Stimulated activated effector memory CD8-positive, alpha-beta T cell treated with anti-CD3 and anti-CD28 coated beads, Interleukin-12 subunit alpha, Interleukin-12 subunit beta, amount 100 ng/mL, for 72 hours (primary cell): ENCODE measurements at regions not wholly inside any gene's neighbourhood (a gene's known extent, or its start where the extent isn't known, plus 50 kb on each side); places are given as distances from the start of the nearest gene placed in this dataset.
A peak's percentile ranks its signal among the peaks of the same experiment; 100 is the strongest.

Experiments
- ATAC-seq: fragments of 150-1000 bp; cut with Tn5 transposase; 2 replicates; pipeline ENCODE4 v1.10.0; 2021
- DNase-seq, 2 donors: peaks; one replicate each; pipeline ENCODE4 v3.0.0; 2021 to 2022; ENCODE audit warnings: low spot score in 2 of 2
- H3K27ac Mint-ChIP-seq: one replicate; pipeline ENCODE4 v1.8.0; 2022; ENCODE audit warnings: mild to moderate bottlenecking, mixed read lengths
- H3K36me3 Mint-ChIP-seq: one replicate; pipeline ENCODE4 v1.8.0; 2022; ENCODE audit warnings: mild to moderate bottlenecking, mixed read lengths
- H3K4me1 Mint-ChIP-seq: one replicate; pipeline ENCODE4 v1.8.0; 2022; ENCODE audit warnings: mixed read lengths
- H3K4me3 Mint-ChIP-seq: one replicate; pipeline ENCODE4 v1.8.0; 2022; ENCODE audit warnings: mild to moderate bottlenecking, mixed read lengths
- H3K9me3 Mint-ChIP-seq: one replicate; pipeline ENCODE4 v1.8.0; 2022; ENCODE audit warnings: mixed read lengths

GRCh38 chr5:133709209-133709725 lies 96.9 kb upstream of the FSTL4 start:
- no peak for ATAC-seq
- Mint-ChIP-seq H3K9me3 (no peaks in the 10 kb centered on the region), H3K36me3 (no peaks in the 10 kb centered on the region), H3K27ac (no peak overlapping the region), H3K4me1 (no peaks in the 10 kb centered on the region), H3K4me3 (no peak overlapping the region)
- DNase-seq: no peak

DNA sequence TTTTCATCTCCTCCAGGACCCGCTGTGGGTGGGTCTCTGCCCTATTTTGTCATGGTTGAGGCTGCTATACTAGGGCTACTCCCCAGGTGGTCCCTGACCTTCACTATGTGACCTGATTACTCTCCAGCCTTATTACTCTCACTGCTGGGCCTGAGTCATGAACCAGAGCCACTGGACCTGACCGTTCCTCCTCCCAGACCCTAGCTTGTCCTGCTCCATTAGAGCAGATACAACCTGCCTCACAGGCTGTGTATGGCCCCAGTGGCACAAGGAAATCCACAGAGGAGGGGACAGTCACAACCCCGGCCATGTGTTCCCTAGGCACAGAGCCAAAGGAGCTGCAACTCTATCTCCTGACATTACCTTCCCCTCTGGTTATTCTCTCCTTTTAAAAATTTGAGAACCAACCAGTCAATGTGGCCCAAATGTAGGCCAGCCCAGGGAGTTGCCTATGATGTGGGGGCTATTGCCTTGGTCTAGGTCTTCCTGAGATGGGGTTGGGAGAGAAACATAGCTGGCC lies 96.0 kb upstream of the FSTL4 start:
- DNase-seq (no peak), ATAC-seq (no peak)
- Mint-ChIP-seq H3K27ac (no peak overlapping the region), H3K4me1 (no peaks in the 10 kb centered on the region), H3K4me3 (no peak overlapping the region), H3K36me3 (no peaks in the 10 kb centered on the region), H3K9me3 (no peaks in the 10 kb centered on the region)

DNA sequence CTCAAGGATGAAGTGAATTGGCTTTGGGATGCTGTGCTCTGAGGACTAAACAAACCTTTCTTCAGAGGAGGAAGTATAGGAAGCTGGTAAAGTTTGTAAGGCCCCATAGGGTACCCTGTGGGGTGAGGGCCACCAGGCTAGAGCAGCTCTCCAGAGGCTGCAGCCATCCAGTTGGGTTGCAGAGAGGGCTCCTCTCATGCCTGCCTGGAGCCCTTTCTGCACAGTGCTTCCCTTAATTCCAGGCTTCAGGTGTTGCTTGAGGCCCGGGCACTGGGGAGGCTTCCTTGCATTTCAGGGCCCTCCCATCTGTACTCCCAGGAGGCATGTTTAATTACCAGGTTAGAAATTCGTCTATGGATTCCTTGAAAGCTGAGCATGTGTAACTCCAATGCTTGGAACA lies 95.3 kb upstream of the FSTL4 start:
- no peaks in the 10 kb centered on the region for H3K9me3 Mint-ChIP-seq
- no peaks in the 10 kb centered on the region for H3K36me3 Mint-ChIP-seq
- no peak overlapping the region for H3K27ac Mint-ChIP-seq
- ATAC-seq: no peak
- H3K4me3 Mint-ChIP-seq: no peak overlapping the region
- H3K4me1 Mint-ChIP-seq: no peaks in the 10 kb centered on the region
- DNase-seq: no peak

DNA sequence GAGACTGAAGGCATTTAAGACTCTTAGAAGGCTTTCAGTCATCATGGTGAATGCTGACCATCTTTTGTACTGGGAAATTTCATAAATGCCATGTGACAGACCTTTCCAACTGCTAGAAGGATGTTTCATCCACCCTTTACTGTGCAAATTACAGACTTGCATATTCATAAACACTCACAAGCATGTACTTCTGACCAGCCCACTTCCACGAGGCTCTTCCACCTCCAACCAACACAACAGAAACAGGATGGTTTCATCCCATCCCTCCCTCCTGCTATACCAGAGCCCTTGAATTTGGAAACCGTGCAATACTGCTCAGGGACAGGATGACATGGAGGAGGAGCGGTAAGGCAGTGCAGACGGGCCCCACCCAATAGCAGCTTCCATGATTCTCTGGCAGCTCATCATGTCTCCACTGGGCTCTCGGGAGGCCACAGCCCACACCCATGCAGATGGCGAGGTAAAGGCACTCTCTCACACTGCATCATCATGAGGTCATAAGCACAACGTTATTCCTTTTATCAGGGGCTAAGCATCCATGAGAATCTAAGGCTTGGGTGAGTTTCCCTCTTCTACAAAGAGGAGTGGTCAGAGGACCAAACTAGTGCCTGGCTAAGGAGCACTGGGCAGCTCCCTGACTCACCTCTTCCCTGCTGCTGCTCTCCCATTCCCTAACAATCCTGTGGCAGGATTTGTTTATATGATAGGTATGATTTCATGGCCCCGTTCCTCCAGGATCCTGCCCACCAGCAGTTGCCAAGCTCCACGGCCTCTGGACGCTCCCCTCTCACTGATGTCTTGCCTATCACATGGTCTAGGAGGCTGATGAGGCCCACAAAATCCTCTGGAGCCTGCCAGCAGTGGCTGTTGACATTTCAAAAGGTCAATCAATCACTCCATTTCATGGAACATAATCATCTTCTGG lies 94.4 kb upstream of the FSTL4 start:
- no peak for DNase-seq
- no peak for ATAC-seq
- H3K27ac Mint-ChIP-seq: no peak overlapping the region
- no peaks in the 10 kb centered on the region for H3K9me3 Mint-ChIP-seq
- H3K4me1 Mint-ChIP-seq: no peaks in the 10 kb centered on the region
- H3K36me3 Mint-ChIP-seq: no peaks in the 10 kb centered on the region
- no peak overlapping the region for H3K4me3 Mint-ChIP-seq

GRCh38 chr5:133705331-133705730 lies 93.0 kb upstream of the FSTL4 start:
- no peaks in the 10 kb centered on the region for H3K9me3 Mint-ChIP-seq
- no peak for DNase-seq
- H3K27ac Mint-ChIP-seq: no peak overlapping the region
- H3K4me1 Mint-ChIP-seq: peaks cover 2% of the 10 kb centered on the region
- ATAC-seq: no peak
- H3K4me3 Mint-ChIP-seq: no peak overlapping the region
- no peaks in the 10 kb centered on the region for H3K36me3 Mint-ChIP-seq

DNA sequence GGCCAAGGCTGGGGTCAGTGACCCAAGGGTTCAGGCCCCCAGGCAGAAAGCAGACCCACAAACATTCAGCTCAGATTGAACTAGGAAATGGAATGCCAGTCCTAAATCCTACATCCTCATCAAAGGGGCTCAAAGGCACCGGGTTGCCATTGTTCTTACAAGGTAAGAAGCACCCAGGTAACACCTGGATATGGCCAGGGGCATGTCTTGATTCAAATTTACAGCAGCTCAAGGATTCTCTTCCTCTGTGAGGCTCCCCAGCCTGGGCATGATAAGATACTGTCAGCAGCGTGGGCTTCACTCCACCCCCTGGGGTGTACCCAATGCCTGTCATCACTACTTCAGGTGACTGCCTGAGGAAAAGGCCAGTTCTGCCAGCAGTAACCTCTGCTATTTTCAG lies 92.1 kb upstream of the FSTL4 start:
- Mint-ChIP-seq H3K27ac (no peak overlapping the region), H3K4me1 (peaks cover 7% of the 10 kb centered on the region), H3K36me3 (no peaks in the 10 kb centered on the region), H3K4me3 (no peak overlapping the region), H3K9me3 (no peaks in the 10 kb centered on the region)
- ATAC-seq (no peak), DNase-seq (no peak)

GRCh38 chr5:133703935-133704334 lies 91.6 kb upstream of the FSTL4 start:
- Mint-ChIP-seq H3K9me3 (no peaks in the 10 kb centered on the region), H3K27ac (no peak overlapping the region), H3K4me3 (no peak overlapping the region), H3K36me3 (no peaks in the 10 kb centered on the region), H3K4me1 (peaks cover 7% of the 10 kb centered on the region)
- DNase-seq (no peak), ATAC-seq (no peak)

- DNase-seq (no peak), ATAC-seq (no peak)
- H3K27ac Mint-ChIP-seq: no peak overlapping the region
- no peak overlapping the region for H3K4me3 Mint-ChIP-seq
- no peaks in the 10 kb centered on the region for H3K9me3 Mint-ChIP-seq
- peaks cover 10% of the 10 kb centered on the region for H3K4me1 Mint-ChIP-seq
- no peaks in the 10 kb centered on the region for H3K36me3 Mint-ChIP-seq
Measured at GRCh38 chr5:133702791-133703770, 90.7 kb upstream of the FSTL4 start.

- no peak overlapping the region for H3K27ac Mint-ChIP-seq
- ATAC-seq (no peak), DNase-seq (no peak)
- peaks cover 14% of the 10 kb centered on the region for H3K4me1 Mint-ChIP-seq
- H3K4me3 Mint-ChIP-seq: no peak overlapping the region
- H3K9me3 Mint-ChIP-seq: no peaks in the 10 kb centered on the region
- no peaks in the 10 kb centered on the region for H3K36me3 Mint-ChIP-seq
Measured at GRCh38 chr5:133701871-133702270, 89.5 kb upstream of the FSTL4 start.

DNA sequence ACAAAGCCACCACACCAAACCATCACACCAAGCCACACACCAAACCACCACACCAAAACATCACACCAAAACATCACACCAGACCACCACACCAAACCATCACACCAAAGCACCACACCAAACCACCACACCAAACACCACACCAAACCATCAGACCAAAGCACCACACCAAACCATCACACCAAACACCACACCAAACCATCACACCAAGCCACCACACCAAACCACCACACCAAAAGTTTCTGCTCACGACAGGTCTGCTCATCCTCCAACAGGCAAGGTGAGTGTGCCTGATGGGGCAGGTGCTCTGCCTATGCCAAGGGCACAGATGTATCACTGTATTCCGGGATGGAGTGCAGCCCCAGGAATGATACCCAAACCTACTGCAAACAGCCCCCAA lies 87.9 kb upstream of the FSTL4 start:
- DNase-seq: no peak
- Mint-ChIP-seq H3K4me1 (peaks cover 14% of the 10 kb centered on the region), H3K27ac (no peak overlapping the region), H3K4me3 (no peak overlapping the region), H3K36me3 (no peaks in the 10 kb centered on the region), H3K9me3 (no peaks in the 10 kb centered on the region)
- no peak for ATAC-seq

DNA sequence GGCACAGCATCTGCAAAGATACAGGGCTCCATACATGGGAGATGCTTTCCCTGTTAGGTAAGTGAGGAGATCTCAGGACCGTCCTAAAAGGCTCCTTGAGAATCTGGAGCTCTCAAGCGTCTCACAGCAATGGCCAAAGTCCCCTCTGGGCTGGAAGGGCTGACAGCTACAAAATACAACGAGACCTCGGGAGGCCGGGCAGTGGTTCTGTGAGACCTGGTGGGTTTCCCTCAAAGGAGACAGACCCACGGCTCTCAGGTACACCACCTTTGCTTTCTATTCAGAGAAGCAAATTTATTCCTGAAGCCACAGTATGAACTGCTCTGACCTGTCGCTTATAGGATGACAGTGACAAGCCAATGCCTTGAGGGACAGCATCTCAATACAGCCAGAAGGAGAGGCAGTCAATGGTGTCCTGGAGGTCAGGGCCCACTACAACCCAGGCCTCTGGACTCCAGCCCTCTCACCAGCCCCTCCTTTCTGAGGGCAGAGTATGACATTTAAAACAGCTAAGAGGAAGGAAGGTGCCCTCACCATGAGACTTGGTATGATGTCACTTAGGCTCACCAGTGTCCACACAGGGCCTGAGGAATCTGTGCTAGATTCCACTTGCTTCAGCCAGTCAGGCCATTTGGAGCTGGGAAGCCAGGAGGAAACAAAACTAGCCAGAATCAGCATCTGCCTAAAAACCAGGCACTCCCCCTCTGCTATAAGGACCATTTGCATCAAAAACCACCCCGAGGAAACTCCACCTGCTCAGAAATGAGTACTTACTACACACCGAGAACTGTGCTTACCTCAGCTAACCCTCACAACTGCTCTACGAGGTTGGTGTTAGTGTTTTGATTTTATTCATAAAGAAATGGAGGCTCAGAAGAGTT lies 86.5 kb upstream of the FSTL4 start:
- Mint-ChIP-seq H3K9me3 (no peaks in the 10 kb centered on the region), H3K36me3 (no peaks in the 10 kb centered on the region), H3K4me1 (peaks cover 19% of the 10 kb centered on the region), H3K27ac (no peak overlapping the region), H3K4me3 (no peak overlapping the region)
- peak; percentile 73 for ATAC-seq
- no peak for DNase-seq

DNA sequence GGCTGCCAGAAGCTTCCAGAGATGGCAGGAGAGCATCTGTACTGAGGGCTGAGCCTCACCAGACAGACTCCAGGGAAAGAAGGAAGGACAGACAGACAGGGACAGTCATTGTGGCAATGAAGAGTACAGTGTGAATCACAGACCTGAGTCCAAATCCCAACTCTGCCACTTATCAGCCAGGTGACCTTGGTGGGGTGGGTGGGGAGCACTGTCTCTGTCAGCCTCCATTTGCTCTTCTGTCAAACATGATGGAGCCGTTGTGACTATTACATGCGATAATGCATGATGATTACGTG lies 85.9 kb upstream of the FSTL4 start:
- ATAC-seq (no peak), DNase-seq (no peak)
- Mint-ChIP-seq H3K4me3 (no peak overlapping the region), H3K27ac (no peak overlapping the region), H3K4me1 (peaks cover 19% of the 10 kb centered on the region), H3K36me3 (no peaks in the 10 kb centered on the region), H3K9me3 (no peaks in the 10 kb centered on the region)

DNA sequence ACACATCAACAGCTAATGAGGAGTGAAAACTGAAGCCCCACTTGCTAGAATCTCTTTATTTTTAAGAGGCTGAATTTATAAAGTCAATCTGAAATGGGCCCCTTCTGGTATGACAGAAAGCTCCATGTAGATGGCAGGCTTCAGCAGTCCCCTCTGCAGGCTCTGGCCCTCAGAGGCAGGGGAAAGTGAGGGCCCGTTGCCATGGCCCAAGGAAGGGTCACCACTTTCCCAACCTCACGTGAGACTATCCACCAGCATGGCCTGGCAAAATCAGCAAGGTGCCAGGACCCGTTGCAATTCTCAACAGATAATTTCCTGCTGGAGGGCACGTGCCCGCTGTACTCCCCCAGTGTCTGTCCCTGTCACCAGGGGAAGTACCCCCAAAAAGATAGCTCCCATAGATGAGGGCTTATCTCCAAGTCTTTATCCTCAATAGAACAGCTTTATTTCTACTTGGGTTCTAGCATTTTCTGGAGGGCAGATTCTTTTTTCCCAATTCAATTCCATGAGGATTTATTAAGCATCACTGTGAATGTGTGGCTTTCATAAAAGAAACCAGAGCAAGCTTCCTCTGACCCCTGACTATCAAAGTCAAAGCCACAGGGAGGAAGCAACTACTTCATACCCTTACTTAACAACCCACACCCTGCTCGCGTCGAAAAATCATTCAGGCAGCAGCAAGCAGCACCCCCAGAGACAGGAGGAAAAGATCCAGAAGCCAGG lies 85.4 kb upstream of the FSTL4 start:
- ATAC-seq (no peak), DNase-seq (no peak)
- Mint-ChIP-seq H3K9me3 (no peaks in the 10 kb centered on the region), H3K4me3 (no peak overlapping the region), H3K4me1 (peaks cover 19% of the 10 kb centered on the region), H3K27ac (no peak overlapping the region), H3K36me3 (no peaks in the 10 kb centered on the region)

DNA sequence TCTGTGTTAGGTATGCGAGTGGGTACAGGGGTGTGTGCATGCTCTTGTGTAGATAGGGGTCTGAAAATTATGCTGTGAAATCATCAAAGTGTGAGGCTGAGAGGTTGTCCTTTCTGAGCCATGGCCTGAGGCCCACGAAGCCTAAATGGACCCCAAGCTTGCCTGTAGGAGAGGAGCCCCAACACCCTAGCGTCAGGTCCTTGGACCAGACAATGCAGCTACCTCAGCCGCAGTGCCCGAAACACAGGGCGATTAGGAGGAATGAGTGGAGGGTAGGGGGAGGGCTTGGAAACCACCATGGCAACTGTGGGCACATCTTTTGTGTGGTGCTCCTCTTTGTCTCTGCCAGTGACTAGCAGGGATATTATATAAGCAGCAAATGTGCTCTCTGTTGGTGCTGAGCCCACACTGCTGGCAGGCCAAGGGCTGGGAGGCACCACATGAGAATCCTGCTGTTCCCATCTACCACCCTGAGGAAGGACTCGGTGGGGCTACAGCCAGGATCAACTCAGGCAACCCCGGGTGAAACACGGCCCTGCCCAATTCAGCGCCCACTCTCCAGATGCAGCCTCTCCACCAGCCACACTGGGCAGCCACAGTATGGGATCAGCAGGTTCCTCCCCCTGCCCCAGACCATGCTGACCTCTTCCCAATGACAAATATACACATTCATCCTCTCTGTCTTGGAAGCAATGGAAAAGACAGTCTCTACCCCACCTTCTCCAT lies 84.6 kb upstream of the FSTL4 start:
- H3K27ac Mint-ChIP-seq: no peak overlapping the region
- ATAC-seq (no peak), DNase-seq (no peak)
- H3K9me3 Mint-ChIP-seq: no peaks in the 10 kb centered on the region
- H3K4me3 Mint-ChIP-seq: no peak overlapping the region
- peaks cover 19% of the 10 kb centered on the region for H3K4me1 Mint-ChIP-seq
- no peaks in the 10 kb centered on the region for H3K36me3 Mint-ChIP-seq
